IPS-15b (cell line): ENCODE measurements at regions not wholly inside any gene's neighbourhood (a gene's known extent, or its start where the extent isn't known, plus 50 kb on each side); places are given as distances from the start of the nearest gene placed in this dataset.

Experiments
- H3K27me3 ChIP-seq: one replicate; pipeline ENCODE4 v1.6.1; 2013; ENCODE audit warnings: low read length; ENCODE audit not compliant: control insufficient read depth, insufficient read depth
- H3K36me3 ChIP-seq: one replicate; pipeline ENCODE4 v1.6.1; 2013; ENCODE audit warnings: low read length; ENCODE audit not compliant: control insufficient read depth, insufficient read depth
- H3K4me1 ChIP-seq: one replicate; pipeline ENCODE4 v1.6.1; 2013; ENCODE audit warnings: mild to moderate bottlenecking, low read length; ENCODE audit not compliant: control insufficient read depth, insufficient read depth
- H3K4me3 ChIP-seq: one replicate; pipeline ENCODE4 v1.5.1; 2013; ENCODE audit warnings: low read depth, low read length
- H3K9ac ChIP-seq: one replicate; pipeline ENCODE4 v1.6.1; 2013; ENCODE audit warnings: low read depth, mild to moderate bottlenecking, low read length
- H3K9me3 ChIP-seq: one replicate; pipeline ENCODE4 v1.6.1; 2013; ENCODE audit warnings: mild to moderate bottlenecking, low read length; ENCODE audit not compliant: control insufficient read depth, insufficient read depth

DNA sequence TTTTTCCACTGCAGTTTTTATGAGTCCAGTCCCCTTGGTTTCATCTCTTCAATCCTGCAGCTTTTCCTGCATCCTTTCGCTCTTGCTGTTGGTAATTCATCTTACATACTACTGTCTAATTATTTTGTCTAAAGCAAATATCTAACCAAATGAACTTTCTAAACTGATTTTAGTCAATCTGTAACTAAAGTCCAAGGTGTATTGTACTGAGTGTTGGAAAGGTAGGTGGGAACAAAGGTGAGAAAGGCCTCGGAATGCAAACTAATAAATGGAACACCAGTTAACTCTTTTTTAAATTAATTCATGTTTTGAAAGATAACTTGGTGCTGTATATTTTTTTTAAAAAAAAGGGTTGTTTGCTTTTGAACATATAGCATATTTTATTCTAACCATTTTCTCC lies 152.7 kb upstream of the CYLC2 start:
- no peak overlapping the region for H3K9ac ChIP-seq
- no peaks in the 10 kb centered on the region for H3K4me1 ChIP-seq
- no peaks in the 10 kb centered on the region for H3K9me3 ChIP-seq
- no peaks in the 10 kb centered on the region for H3K27me3 ChIP-seq
- no peaks in the 10 kb centered on the region for H3K36me3 ChIP-seq
- no peak overlapping the region for H3K4me3 ChIP-seq

DNA sequence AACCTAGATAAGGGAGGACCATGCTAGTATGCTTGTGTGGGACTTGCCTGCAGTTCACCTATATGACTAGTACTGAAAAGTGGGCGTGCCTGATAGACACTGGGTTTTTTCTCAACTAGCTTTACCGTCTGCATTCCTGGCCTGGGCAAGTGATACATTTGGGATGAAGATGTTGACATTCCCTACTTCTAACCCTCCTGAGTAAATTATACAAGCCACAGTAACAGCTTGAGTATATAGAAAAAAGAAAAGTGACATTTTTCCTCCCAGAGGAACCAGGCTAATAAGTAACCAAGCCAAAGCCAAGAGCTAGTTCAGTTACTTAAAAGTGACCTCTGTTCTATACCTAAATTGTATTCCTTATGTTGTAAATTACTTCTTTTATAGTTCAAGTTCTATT lies 153.8 kb upstream of the CYLC2 start:
- H3K4me3 ChIP-seq = no peak overlapping the region
- H3K4me1 ChIP-seq = no peaks in the 10 kb centered on the region
- no peak overlapping the region for H3K9ac ChIP-seq
- H3K9me3 ChIP-seq = no peaks in the 10 kb centered on the region
- H3K27me3 ChIP-seq = no peaks in the 10 kb centered on the region
- no peaks in the 10 kb centered on the region for H3K36me3 ChIP-seq

DNA sequence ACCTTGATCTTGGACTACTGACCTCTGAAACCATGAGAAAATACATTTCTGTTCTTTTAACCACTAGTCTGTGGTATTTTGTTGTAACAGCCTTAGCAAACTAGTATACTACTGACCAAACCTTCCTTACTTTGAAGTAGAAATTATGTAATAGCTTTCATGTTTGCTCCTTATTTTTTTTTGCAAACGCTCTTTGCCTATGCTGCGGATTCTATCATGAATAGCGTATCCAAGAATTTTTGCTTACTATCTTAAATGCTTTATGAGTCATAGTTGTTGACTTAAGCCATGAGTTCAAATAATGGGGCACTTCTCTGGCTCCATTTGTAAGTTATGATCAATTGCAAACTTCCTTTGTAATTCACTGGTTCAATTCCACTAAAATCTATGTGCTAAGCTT lies 154.8 kb upstream of the CYLC2 start:
- Histone ChIP-seq H3K9me3 (no peaks in the 10 kb centered on the region), H3K36me3 (no peaks in the 10 kb centered on the region), H3K4me1 (no peaks in the 10 kb centered on the region), H3K9ac (no peak overlapping the region), H3K27me3 (no peaks in the 10 kb centered on the region), H3K4me3 (no peak overlapping the region)

GRCh38 chr9:102832814-102833213 lies 162.3 kb upstream of the CYLC2 start:
- Histone ChIP-seq H3K9me3 (no peaks in the 10 kb centered on the region), H3K27me3 (no peaks in the 10 kb centered on the region), H3K4me1 (no peaks in the 10 kb centered on the region), H3K36me3 (no peaks in the 10 kb centered on the region), H3K9ac (no peak overlapping the region), H3K4me3 (no peak overlapping the region)

DNA sequence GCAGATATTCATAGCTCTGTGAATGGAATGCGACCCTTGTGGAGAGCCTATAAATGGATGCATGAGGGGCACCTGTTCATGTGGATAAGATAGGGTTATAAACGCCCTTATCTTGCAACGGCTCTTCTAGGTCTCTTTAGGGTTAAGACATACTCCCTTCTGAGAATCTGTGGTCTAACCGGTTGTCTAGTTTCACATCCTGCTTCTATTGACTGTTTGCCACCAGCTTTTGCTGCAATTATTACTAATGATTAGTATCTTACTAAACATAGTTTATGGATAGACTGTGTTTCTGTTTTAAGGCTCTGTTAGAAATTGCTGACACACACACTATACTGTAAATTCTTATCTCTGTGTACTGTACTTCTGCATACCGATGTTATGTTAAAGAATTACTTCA lies 198.9 kb upstream of the CYLC2 start:
- H3K4me3 ChIP-seq = no peak overlapping the region
- H3K36me3 ChIP-seq = no peaks in the 10 kb centered on the region

GRCh38 chr9:102795532-102795931 lies 199.6 kb upstream of the CYLC2 start:
- no peaks in the 10 kb centered on the region for H3K27me3 ChIP-seq
- H3K36me3 ChIP-seq = no peaks in the 10 kb centered on the region
- H3K9ac ChIP-seq = no peak overlapping the region
- no peaks in the 10 kb centered on the region for H3K4me1 ChIP-seq
- no peaks in the 10 kb centered on the region for H3K9me3 ChIP-seq
- H3K4me3 ChIP-seq = no peak overlapping the region

More for the DNA sequence above, 198.9 kb upstream of the CYLC2 start:
- Histone ChIP-seq H3K9ac (no peak overlapping the region), H3K27me3 (no peaks in the 10 kb centered on the region), H3K4me1 (no peaks in the 10 kb centered on the region), H3K9me3 (no peaks in the 10 kb centered on the region)

DNA sequence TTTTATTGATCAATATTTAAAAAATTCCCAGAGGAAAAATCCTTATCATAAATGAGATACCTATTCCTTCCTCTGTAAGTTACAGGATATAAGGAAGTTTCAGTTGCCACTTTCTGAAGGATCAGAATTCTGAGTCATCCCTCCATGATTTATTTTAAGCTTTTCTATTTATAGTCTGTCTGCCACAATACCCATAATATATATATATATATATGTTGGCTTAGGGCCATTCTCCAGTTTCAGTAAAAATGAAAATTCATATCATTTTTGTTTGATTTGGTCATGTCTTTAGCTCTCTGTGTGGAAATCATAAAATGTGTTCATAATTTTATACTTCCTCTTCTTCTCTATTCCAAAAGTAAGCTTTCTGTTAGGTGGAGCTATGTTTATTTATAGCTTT lies 215.8 kb upstream of the CYLC2 start:
- Histone ChIP-seq H3K36me3 (no peaks in the 10 kb centered on the region), H3K9me3 (no peaks in the 10 kb centered on the region), H3K9ac (no peak overlapping the region), H3K4me3 (no peak overlapping the region), H3K27me3 (no peaks in the 10 kb centered on the region), H3K4me1 (no peaks in the 10 kb centered on the region)

DNA sequence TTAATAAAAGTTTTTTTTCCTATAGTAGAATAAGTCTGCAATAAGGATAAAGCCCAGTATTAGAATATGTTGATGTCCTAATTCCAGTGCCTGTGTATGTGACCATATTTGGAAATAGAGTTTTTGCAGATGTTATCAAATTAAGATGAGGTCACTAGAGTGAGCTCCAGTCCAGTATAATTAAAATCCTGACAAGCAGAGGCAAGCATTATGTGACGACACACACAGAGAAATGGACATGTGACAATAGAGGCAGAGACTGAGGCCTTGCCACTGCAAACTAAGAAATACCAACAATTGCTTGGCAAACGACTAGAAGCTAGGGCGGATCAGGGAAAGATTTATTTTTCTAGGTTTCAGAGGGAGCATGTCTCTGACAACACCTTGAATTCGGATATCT lies 216.4 kb upstream of the CYLC2 start:
- Histone ChIP-seq H3K9me3 (no peaks in the 10 kb centered on the region), H3K9ac (no peak overlapping the region), H3K27me3 (no peaks in the 10 kb centered on the region), H3K4me1 (no peaks in the 10 kb centered on the region), H3K4me3 (no peak overlapping the region), H3K36me3 (no peaks in the 10 kb centered on the region)

GRCh38 chr9:102770704-102771103 lies 224.4 kb upstream of the CYLC2 start:
- H3K36me3 ChIP-seq = no peaks in the 10 kb centered on the region
- H3K9me3 ChIP-seq = no peaks in the 10 kb centered on the region
- H3K4me3 ChIP-seq = no peak overlapping the region
- no peak overlapping the region for H3K9ac ChIP-seq
- H3K27me3 ChIP-seq = no peaks in the 10 kb centered on the region
- no peaks in the 10 kb centered on the region for H3K4me1 ChIP-seq

DNA sequence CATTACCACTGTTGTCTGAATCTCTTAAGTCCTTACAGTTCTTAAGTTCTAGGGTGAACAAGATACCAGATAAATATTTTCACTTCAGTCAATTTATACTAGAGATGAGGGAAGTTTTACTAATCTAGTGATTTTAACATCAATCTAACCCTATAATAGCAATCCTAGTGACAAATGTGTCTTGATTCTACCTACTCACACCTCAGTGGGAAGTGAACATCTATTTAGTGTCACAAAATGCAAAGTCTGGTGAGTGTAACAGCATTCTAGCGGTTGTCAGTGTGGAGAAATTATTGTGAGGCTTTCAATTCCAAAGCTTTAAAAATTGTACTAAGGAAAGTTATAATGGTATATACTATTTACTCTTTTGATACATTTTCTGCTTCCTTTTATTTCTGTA lies 225.8 kb upstream of the CYLC2 start:
- no peak overlapping the region for H3K4me3 ChIP-seq
- no peaks in the 10 kb centered on the region for H3K36me3 ChIP-seq
- no peaks in the 10 kb centered on the region for H3K27me3 ChIP-seq
- H3K4me1 ChIP-seq = no peaks in the 10 kb centered on the region
- H3K9ac ChIP-seq = no peak overlapping the region
- H3K9me3 ChIP-seq = no peaks in the 10 kb centered on the region

GRCh38 chr9:102768002-102768401 lies 227.1 kb upstream of the CYLC2 start:
- H3K36me3 ChIP-seq = no peaks in the 10 kb centered on the region
- H3K4me3 ChIP-seq = no peak overlapping the region
- H3K9ac ChIP-seq = no peak overlapping the region
- no peaks in the 10 kb centered on the region for H3K4me1 ChIP-seq
- no peaks in the 10 kb centered on the region for H3K27me3 ChIP-seq
- H3K9me3 ChIP-seq = no peaks in the 10 kb centered on the region

DNA sequence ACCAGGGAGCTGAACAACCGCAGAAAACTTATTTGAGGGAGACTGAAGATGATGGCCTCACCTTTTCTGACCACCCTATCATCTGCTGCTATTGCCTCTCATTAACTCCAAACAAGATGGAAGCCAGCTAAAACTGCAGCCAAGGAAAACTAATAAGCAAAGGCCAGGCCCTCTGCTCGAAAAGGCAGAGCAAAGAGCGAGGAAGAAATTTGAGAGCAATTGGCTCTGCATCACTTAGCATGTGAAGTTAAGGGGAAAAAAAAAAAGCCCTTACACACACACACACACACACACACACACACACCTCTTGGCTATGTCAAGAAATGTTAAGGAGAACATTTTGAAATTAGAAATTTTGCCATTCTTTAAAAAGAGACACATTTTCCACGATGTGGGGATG lies 228.1 kb upstream of the CYLC2 start:
- Histone ChIP-seq H3K36me3 (no peaks in the 10 kb centered on the region), H3K9me3 (no peaks in the 10 kb centered on the region), H3K4me3 (no peak overlapping the region), H3K4me1 (no peaks in the 10 kb centered on the region), H3K27me3 (no peaks in the 10 kb centered on the region), H3K9ac (no peak overlapping the region)

DNA sequence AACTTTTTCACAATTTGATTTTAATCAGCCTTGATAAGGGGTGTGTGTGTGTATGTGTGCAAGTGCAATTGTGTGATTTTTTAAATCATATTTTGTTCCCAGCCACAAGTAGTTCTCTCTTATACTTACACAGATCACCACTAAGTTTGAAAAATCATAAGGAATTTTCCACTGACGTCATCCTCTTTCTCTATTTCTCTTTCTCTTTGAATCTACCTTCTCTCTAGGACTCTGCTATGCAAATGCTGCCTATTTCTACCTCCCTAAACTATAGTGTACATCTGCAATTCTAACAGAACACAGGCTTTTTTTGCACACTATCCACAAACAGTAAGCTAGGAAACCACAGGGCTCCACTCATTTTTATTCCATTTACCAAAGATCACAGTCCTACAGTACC lies 254.6 kb upstream of the CYLC2 start:
- no peaks in the 10 kb centered on the region for H3K9me3 ChIP-seq

More for the DNA sequence above, 254.6 kb upstream of the CYLC2 start:
- Histone ChIP-seq H3K9ac (no peak overlapping the region), H3K4me1 (no peaks in the 10 kb centered on the region), H3K4me3 (no peak overlapping the region), H3K36me3 (no peaks in the 10 kb centered on the region), H3K27me3 (no peaks in the 10 kb centered on the region)
